ENCODE measurements at regions not wholly inside any gene's neighbourhood (a gene's known extent, or its start where the extent isn't known, plus 50 kb on each side); places are given as distances from the start of the nearest gene placed in this dataset.

- CTCF ChIA-PET = no interaction called here
- dilution Hi-C loops (cut with MboI; ENCODE audit: extremely low pct_ligation_motif_present, low sequenced_read_pairs) = no loop called here
Measured at GRCh38 chr5:162719720-162720119, 652.1 kb downstream of the GABRG2 start.

GRCh38 chr5:162721125-162721524 lies 653.6 kb downstream of the GABRG2 start:
- H3K36me3 ChIP-seq (ENCODE audit: control insufficient read depth in 2 of 2, extremely low read depth in 1 of 2, insufficient read depth in 2 of 2, low read length in 2 of 2) = no peaks in the 10 kb centered on the region
- no peak overlapping the region for H3K4me2 ChIP-seq (ENCODE audit: insufficient read depth, low read length)
- no peaks in the 10 kb centered on the region for H3K79me2 ChIP-seq (ENCODE audit: control insufficient read depth, insufficient read depth, low read length)
- intact Hi-C loops (cut with micrococcal nuclease) (no loop called here), dilution Hi-C loops (cut with MboI; ENCODE audit: extremely low pct_ligation_motif_present, low sequenced_read_pairs) (no loop called here)
- no peaks in the 10 kb centered on the region for H3K27me3 ChIP-seq (ENCODE audit: control insufficient read depth in 2 of 2, insufficient read depth in 2 of 2, low read length in 2 of 2)
- H3K4me1 ChIP-seq (ENCODE audit: control insufficient read depth, extremely low read depth, insufficient read depth, low read length) = no peaks in the 10 kb centered on the region
- ChIA-PET POLR2A (no interaction called here), CTCF (no interaction called here)
- no peak overlapping the region for H3K27ac ChIP-seq (ENCODE audit: insufficient read depth, low read depth, low read length)
- TF ChIP-seq GATA2 (IDR thresholded peaks at IDR 0.05; ENCODE audit: insufficient read depth, insufficient read length, low read depth, low read length) = no peak
- TF ChIP-seq MYC (IDR thresholded peaks at IDR 0.05; ENCODE audit: low read depth, low read length) = no peak
- no peak overlapping the region for H3K4me3 ChIP-seq (replicated peaks in 1 of 3; ENCODE audit: insufficient read depth in 1 of 3, low read depth in 1 of 3, low read length in 3 of 3)
- DNase-seq (ENCODE audit: low read depth, low spot score) = no peak
- no peaks in the 10 kb centered on the region for H4K20me1 ChIP-seq (replicated peaks; ENCODE audit: control insufficient read depth, extremely low read depth, insufficient read depth, low read length)
- BruUV-seq (replicated peaks) = no TSS peak
- H3K9me1 ChIP-seq (replicated peaks; ENCODE audit: control insufficient read depth, extremely low read depth, insufficient read depth, low read length) = no peaks in the 10 kb centered on the region
- H2AFZ ChIP-seq (ENCODE audit: low read depth, low read length) = no peak overlapping the region
- H3K9me3 ChIP-seq (replicated peaks; ENCODE audit: control insufficient read depth, insufficient read depth, low read length) = peaks cover 2% of the 10 kb centered on the region
- FAIRE-seq = no peak
- no peak overlapping the region for H3K9ac ChIP-seq (replicated peaks; ENCODE audit: extremely low read depth, insufficient read depth, low read length)

More at GRCh38 chr5:162719720-162720119, 652.1 kb downstream of the GABRG2 start:
- Histone ChIP-seq H3K27me3 (ENCODE audit: control insufficient read depth in 2 of 2, insufficient read depth in 2 of 2, low read length in 2 of 2) (no peaks in the 10 kb centered on the region), H2AFZ (ENCODE audit: low read depth, low read length) (no peak overlapping the region), H3K9me1 (replicated peaks; ENCODE audit: control insufficient read depth, extremely low read depth, insufficient read depth, low read length) (no peaks in the 10 kb centered on the region), H3K9ac (replicated peaks; ENCODE audit: extremely low read depth, insufficient read depth, low read length) (no peak overlapping the region), H3K4me1 (ENCODE audit: control insufficient read depth, extremely low read depth, insufficient read depth, low read length) (no peaks in the 10 kb centered on the region), H3K79me2 (ENCODE audit: control insufficient read depth, insufficient read depth, low read length) (no peaks in the 10 kb centered on the region), H3K4me2 (ENCODE audit: insufficient read depth, low read length) (no peak overlapping the region), H3K36me3 (ENCODE audit: control insufficient read depth in 2 of 2, extremely low read depth in 1 of 2, insufficient read depth in 2 of 2, low read length in 2 of 2) (no peaks in the 10 kb centered on the region), H3K27ac (ENCODE audit: insufficient read depth, low read depth, low read length) (no peak overlapping the region), H4K20me1 (replicated peaks; ENCODE audit: control insufficient read depth, extremely low read depth, insufficient read depth, low read length) (no peaks in the 10 kb centered on the region), H3K9me3 (replicated peaks; ENCODE audit: control insufficient read depth, insufficient read depth, low read length) (peaks cover 2% of the 10 kb centered on the region), H3K4me3 (replicated peaks in 1 of 3; ENCODE audit: insufficient read depth in 1 of 3, low read depth in 1 of 3, low read length in 3 of 3) (no peak overlapping the region)
- POLR2A ChIA-PET = no interaction called here
- DNase-seq (ENCODE audit: low read depth, low spot score) (no peak), FAIRE-seq (no peak)
- intact Hi-C loops (cut with micrococcal nuclease) = no loop called here
- TF ChIP-seq EZH2 (IDR thresholded peaks at IDR 0.05; ENCODE audit: borderline replicate concordance, low read depth, low read length, severe bottlenecking) (no peak), MAX (IDR thresholded peaks at IDR 0.05; ENCODE audit: insufficient read depth, insufficient read length) (no peak), FOS (IDR thresholded peaks at IDR 0.05; ENCODE audit: borderline replicate concordance, insufficient read depth, low read length) (no peak)
- BruUV-seq (replicated peaks) = no TSS peak

All from endothelial cell of umbilical vein (primary cell).